GM06990 (cell line): ENCODE measurements at regions not wholly inside any gene's neighbourhood (a gene's known extent, or its start where the extent isn't known, plus 50 kb on each side); places are given as distances from the start of the nearest gene placed in this dataset.

Source experiments
- DNase-seq: peaks from one replicate; pipeline ENCODE4 v3.0.0-alpha.2; 2011; ENCODE audit not compliant: insufficient read length; ENCODE audit errors: extremely low read depth
- H3K27me3 ChIP-seq: replicated peaks from 2 replicates; pipeline ENCODE4 v1.6.0; 2011; ENCODE audit warnings: low read length; ENCODE audit not compliant: control insufficient read depth, insufficient read depth
- H3K36me3 ChIP-seq: 2 replicates; pipeline ENCODE4 v1.5.1; 2011; ENCODE audit warnings: low read length; ENCODE audit not compliant: control insufficient read depth, insufficient read depth
- H3K4me3 ChIP-seq: replicated peaks from 2 replicates; pipeline ENCODE4 v1.5.1; 2011; ENCODE audit warnings: low read depth, mild to moderate bottlenecking, control low read depth, low read length
- CTCF ChIP-seq: IDR thresholded peaks from 2 replicates; pipeline ENCODE4 v1.5.1; 2011; ENCODE audit warnings: low read length, control low read depth, mild to moderate bottlenecking, inconsistent platforms; ENCODE audit not compliant: insufficient read depth, poor library complexity, severe bottlenecking

GRCh38 chr2:195026261-195026660 lies 630.8 kb upstream of the SLC39A10 start:
- Histone ChIP-seq H3K27me3 (no peaks in the 10 kb centered on the region; the same call in 1 of the 2 replicates), H3K36me3 (no peaks in the 10 kb centered on the region), H3K4me3 (no peak overlapping the region)
- DNase-seq: no peak
- no peak for TF ChIP-seq CTCF

GRCh38 chr2:195022508-195022830 lies 634.6 kb upstream of the SLC39A10 start:
- no peak for DNase-seq
- Histone ChIP-seq H3K27me3 (no peaks in the 10 kb centered on the region; the same call in 1 of the 2 replicates), H3K4me3 (no peak overlapping the region), H3K36me3 (no peaks in the 10 kb centered on the region)
- TF ChIP-seq CTCF: no peak

GRCh38 chr2:195021711-195022507 lies 635.1 kb upstream of the SLC39A10 start:
- Histone ChIP-seq H3K36me3 (no peaks in the 10 kb centered on the region), H3K4me3 (no peak overlapping the region), H3K27me3 (no peaks in the 10 kb centered on the region; the same call in 1 of the 2 replicates)
- DNase-seq: peak; percentile 9
- TF ChIP-seq CTCF: no peak

GRCh38 chr2:195018462-195018861 lies 638.6 kb upstream of the SLC39A10 start:
- no peaks in the 10 kb centered on the region for H3K27me3 ChIP-seq
- no peak for TF ChIP-seq CTCF
- DNase-seq: no peak
- no peak overlapping the region for H3K4me3 ChIP-seq
- H3K36me3 ChIP-seq: no peaks in the 10 kb centered on the region

GRCh38 chr2:195017890-195018289 lies 639.1 kb upstream of the SLC39A10 start:
- no peaks in the 10 kb centered on the region for H3K36me3 ChIP-seq
- H3K27me3 ChIP-seq: no peaks in the 10 kb centered on the region
- no peak for DNase-seq
- H3K4me3 ChIP-seq: no peak overlapping the region
- no peak for TF ChIP-seq CTCF
